ENCODE measurements at regions not wholly inside any gene's neighbourhood (a gene's known extent, or its start where the extent isn't known, plus 50 kb on each side); places are given as distances from the start of the nearest gene placed in this dataset.

- TF ChIP-seq CTCF (IDR thresholded peaks at IDR 0.05; ENCODE audit: low read length) (peak; percentile 65), EZH2 (IDR thresholded peaks at IDR 0.05; ENCODE audit: borderline replicate concordance, low read length) (no peak)
These were observed 436.2 kb downstream of the SUCLG1 start for GRCh38 chr2:84022810-84023431.
